Peyer's patch (tissue), 4 donors: ENCODE measurements at regions not wholly inside any gene's neighbourhood (a gene's known extent, or its start where the extent isn't known, plus 50 kb on each side); places are given as distances from the start of the nearest gene placed in this dataset.

ENCODE experiments used
- DNase-seq, 3 donors: peaks; one replicate each; pipeline ENCODE4 v3.0.0-alpha.2; 2017 to 2019
- H3K27ac ChIP-seq, 4 donors: fragments of 200-600 bp; sonication (generic); one replicate each; pipeline ENCODE4 v1.5.1; 2016 to 2019
- H3K27me3 ChIP-seq, 2 donors: fragments of 200-600 bp; sonication (generic); one replicate each; pipeline ENCODE4 v1.5.1; 2019
- H3K36me3 ChIP-seq, 3 donors: fragments of 200-600 bp; sonication (generic); one replicate each; pipeline ENCODE4 v1.5.1; 2016 to 2019
- H3K4me1 ChIP-seq, 4 donors: fragments of 200-600 bp; sonication (generic); one replicate each; pipeline ENCODE4 v1.5.1; 2016 to 2019
- H3K4me3 ChIP-seq, 4 donors: fragments of 200-600 bp; sonication (generic); 1 replicate in 3 of 4; 2 replicates in 1 of 4; pipeline ENCODE4 v1.5.1; 2016 to 2019; ENCODE audit warnings: mild to moderate bottlenecking in 1 of 4
- H3K9me3 ChIP-seq, 4 donors: fragments of 200-600 bp; sonication (generic); one replicate each; pipeline ENCODE4 v1.5.1; 2016 to 2019; ENCODE audit warnings: mild to moderate bottlenecking in 1 of 4
- POLR2A ChIP-seq, 2 donors: fragments of 450-650 bp; IDR thresholded peaks; one replicate each; pipeline ENCODE4 v1.5.1; 2017; ENCODE audit warnings: antibody characterized with exemption in 2 of 2, mild to moderate bottlenecking in 2 of 2, moderate library complexity in 2 of 2
- TF ChIP-seq, protein P1 (sequence below), 6 experiments: fragments of 450-650 bp in 4 of 6; fragments of 200-600 bp in 2 of 6; sonication (generic) in 1 of 6; IDR thresholded peaks; one replicate each; pipeline ENCODE4 v1.5.1; 2017 to 2019; ENCODE audit warnings: antibody characterized with exemption in 6 of 6, mild to moderate bottlenecking in 3 of 6, moderate library complexity in 1 of 6

DNA sequence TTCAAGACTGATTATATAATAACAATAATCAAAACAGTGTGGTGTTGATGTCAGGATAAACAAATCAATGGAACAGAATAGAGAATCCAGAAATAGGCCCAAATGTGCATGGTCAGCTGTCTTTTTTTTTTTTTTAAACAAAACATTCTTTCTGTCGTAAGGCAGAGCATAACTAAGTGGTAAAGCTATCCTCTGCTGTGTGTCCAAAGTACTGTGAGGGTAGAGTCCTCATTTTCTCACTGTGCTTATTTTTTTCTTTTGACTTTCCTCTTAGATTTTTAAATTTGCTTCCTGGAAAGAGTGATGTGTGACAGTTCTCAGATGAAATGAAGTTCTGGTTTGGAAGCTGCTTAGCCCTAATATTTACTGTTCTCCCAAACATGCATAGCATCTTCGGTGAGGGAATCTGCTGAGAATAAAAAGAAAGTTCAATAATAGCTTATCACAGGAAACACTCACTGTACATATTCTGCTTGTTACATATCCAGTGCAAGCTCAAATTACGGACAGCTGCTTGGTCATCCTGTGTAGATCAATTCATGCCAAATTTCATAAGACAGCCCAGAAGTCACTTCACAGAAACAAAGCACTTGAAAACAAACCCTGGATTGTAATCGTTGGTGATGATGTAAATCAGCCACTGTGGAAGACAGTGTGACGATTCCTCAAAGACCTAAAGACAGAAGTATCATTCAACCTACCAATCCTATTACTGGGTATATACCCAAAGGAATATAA, 423.9 kb downstream of the NEBL start:
- H3K9me3 ChIP-seq, result no peaks in the 10 kb centered on the region
- H3K36me3 ChIP-seq, result no peaks in the 10 kb centered on the region
- H3K4me1 ChIP-seq, result no peaks in the 10 kb centered on the region
- H3K27me3 ChIP-seq, result no peaks in the 10 kb centered on the region
- TF ChIP-seq POLR2A (IDR thresholded peaks at IDR 0.05), result no peak
- TF ChIP-seq, protein P1, sequence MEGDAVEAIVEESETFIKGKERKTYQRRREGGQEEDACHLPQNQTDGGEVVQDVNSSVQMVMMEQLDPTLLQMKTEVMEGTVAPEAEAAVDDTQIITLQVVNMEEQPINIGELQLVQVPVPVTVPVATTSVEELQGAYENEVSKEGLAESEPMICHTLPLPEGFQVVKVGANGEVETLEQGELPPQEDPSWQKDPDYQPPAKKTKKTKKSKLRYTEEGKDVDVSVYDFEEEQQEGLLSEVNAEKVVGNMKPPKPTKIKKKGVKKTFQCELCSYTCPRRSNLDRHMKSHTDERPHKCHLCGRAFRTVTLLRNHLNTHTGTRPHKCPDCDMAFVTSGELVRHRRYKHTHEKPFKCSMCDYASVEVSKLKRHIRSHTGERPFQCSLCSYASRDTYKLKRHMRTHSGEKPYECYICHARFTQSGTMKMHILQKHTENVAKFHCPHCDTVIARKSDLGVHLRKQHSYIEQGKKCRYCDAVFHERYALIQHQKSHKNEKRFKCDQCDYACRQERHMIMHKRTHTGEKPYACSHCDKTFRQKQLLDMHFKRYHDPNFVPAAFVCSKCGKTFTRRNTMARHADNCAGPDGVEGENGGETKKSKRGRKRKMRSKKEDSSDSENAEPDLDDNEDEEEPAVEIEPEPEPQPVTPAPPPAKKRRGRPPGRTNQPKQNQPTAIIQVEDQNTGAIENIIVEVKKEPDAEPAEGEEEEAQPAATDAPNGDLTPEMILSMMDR (IDR thresholded peaks at IDR 0.05), result no peak
- DNase-seq, result no peak
- H3K4me3 ChIP-seq, result no peak overlapping the region
- H3K27ac ChIP-seq, result no peak overlapping the region

DNA sequence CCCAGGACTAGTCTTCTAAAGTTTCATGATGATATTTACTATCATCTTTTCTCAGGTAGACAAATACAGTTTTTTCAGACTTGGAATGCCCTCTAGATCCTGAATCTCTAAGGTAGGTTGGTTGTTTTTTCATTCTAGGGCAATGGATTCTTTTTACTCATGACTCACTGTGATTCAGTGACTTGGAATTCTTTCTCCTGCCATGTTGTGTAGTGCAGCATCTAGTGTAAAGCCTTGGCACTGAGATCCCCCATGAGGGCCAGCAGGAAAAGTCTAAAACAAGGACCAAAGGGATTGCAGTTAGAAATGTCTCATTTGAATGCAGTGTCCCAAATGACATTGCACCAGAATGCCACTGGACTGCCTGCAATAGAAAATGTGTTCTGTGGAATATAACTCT, 430.4 kb downstream of the NEBL start:
- no peak for TF ChIP-seq POLR2A (IDR thresholded peaks at IDR 0.05)
- TF ChIP-seq, protein P1 (IDR thresholded peaks at IDR 0.05), result no peak
- no peaks in the 10 kb centered on the region for H3K27me3 ChIP-seq
- H3K27ac ChIP-seq, result no peak overlapping the region
- DNase-seq, result no peak
- no peaks in the 10 kb centered on the region for H3K4me1 ChIP-seq
- H3K9me3 ChIP-seq, result no peaks in the 10 kb centered on the region
- no peaks in the 10 kb centered on the region for H3K36me3 ChIP-seq
- H3K4me3 ChIP-seq, result no peak overlapping the region

DNA sequence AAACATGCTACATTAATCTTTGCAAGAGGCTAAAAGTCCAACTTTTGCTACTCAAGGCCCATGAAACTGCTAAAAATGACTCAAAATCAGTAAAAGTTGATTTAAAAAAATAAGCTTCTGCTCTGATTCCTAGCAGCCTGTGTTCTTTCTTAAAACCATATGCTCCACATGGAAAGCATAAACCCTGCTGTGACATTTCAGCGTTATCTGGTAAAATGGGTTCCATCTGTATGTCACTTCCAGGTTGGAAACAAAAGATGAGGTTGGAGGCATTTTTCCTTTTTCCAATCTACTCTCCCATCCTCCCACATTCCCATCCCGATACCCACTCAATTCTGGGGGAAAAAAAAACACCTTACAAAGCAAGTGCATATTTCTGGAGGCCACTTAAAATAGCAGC, 439.5 kb downstream of the NEBL start:
- Histone ChIP-seq H3K27me3 (no peaks in the 10 kb centered on the region), H3K36me3 (no peaks in the 10 kb centered on the region), H3K9me3 (no peaks in the 10 kb centered on the region), H3K4me3 (no peak overlapping the region), H3K4me1 (no peaks in the 10 kb centered on the region), H3K27ac (no peak overlapping the region)
- no peak for DNase-seq
- TF ChIP-seq, protein P1 (IDR thresholded peaks at IDR 0.05), result no peak
- no peak for TF ChIP-seq POLR2A (IDR thresholded peaks at IDR 0.05)

DNA sequence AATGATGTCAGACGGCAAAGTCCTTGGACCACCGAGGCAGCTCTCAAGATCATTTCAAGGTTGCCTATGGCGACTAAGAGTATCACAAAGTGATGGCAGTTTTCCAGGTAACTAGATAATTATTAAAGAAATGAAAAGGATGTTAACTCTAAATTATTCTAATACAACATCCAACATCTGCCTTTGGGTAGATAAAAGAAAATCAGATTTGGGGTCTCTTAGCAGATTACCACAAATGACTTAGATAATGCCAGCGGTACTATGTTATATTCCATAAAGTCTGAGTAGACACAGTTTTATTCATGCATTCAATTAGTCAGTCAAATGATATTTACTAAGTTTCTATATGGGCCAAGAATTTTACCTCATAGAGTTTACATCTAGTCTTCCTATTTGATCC, 441.3 kb downstream of the NEBL start:
- DNase-seq, result no peak
- H3K27ac ChIP-seq, result no peak overlapping the region
- H3K4me1 ChIP-seq, result no peaks in the 10 kb centered on the region
- no peaks in the 10 kb centered on the region for H3K9me3 ChIP-seq
- no peak for TF ChIP-seq POLR2A (IDR thresholded peaks at IDR 0.05)
- TF ChIP-seq, protein P1 (IDR thresholded peaks at IDR 0.05), result no peak
- no peaks in the 10 kb centered on the region for H3K27me3 ChIP-seq
- H3K36me3 ChIP-seq, result no peaks in the 10 kb centered on the region
- H3K4me3 ChIP-seq, result no peak overlapping the region

DNA sequence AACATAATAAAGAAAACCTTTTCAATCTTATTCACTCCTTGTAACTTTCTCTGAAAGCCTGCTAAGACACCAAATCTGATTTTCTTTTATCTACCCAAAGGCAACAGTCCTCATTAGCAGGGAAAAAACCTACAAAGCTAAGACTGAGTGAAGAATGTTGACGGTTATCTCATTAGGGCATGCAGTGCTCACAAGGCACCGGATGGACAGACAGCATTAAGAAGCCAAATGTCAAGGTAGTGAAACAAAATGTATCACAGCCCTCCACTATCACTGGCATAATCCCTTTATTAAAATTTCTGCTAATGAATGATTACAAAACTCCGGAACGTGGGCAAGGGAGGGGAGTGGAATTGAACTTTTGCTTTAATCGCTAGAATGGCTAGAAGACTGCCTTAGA, 442.8 kb downstream of the NEBL start:
- H3K4me1 ChIP-seq, result no peaks in the 10 kb centered on the region
- H3K4me3 ChIP-seq, result no peak overlapping the region
- H3K36me3 ChIP-seq, result no peaks in the 10 kb centered on the region
- no peaks in the 10 kb centered on the region for H3K9me3 ChIP-seq
- DNase-seq, result no peak
- TF ChIP-seq, protein P1 (IDR thresholded peaks at IDR 0.05), result no peak
- TF ChIP-seq POLR2A (IDR thresholded peaks at IDR 0.05), result no peak
- no peaks in the 10 kb centered on the region for H3K27me3 ChIP-seq
- no peak overlapping the region for H3K27ac ChIP-seq
